OCI-LY3 (cell line): ENCODE measurements at regions not wholly inside any gene's neighbourhood (a gene's known extent, or its start where the extent isn't known, plus 50 kb on each side); places are given as distances from the start of the nearest gene placed in this dataset.

Source experiments
- CTCF ChIP-seq: fragments of 200-600, 300-600 bp; sonication (generic); IDR thresholded peaks from 2 replicates; pipeline ENCODE4 v1.5.1; 2014; ENCODE audit warnings: antibody characterized with exemption, low read length, low read depth
- EZH2phosphoT487 ChIP-seq: fragments of 200-600 bp; shearing (Covaris generic); IDR thresholded peaks from 2 replicates; pipeline ENCODE4 v1.6.1; 2018; ENCODE audit warnings: antibody characterized with exemption, mixed run types, low read depth

GRCh38 chr3:145902166-145902565 is 258.8 kb downstream of the PLOD2 start:
- TF ChIP-seq CTCF: no peak
- TF ChIP-seq EZH2phosphoT487: no peak
